Calu3 (cell line): ENCODE measurements at regions not wholly inside any gene's neighbourhood (a gene's known extent, or its start where the extent isn't known, plus 50 kb on each side); places are given as distances from the start of the nearest gene placed in this dataset.

Source experiments
- BruUV-seq: library from RNA; stranded (reverse); fragments of 400-500 nt; replicated peaks from 2 replicates; lab custom pipeline; 2021; lab: Mats Ljungman, UMichigan
- CTCF ChIA-PET: fragments of 300-600 bp; sonication (Branson Sonifier 250); formaldehyde crosslinking; loops from one replicate; lab custom pipeline; 2022; ENCODE audit warnings: antibody characterized with exemption; lab: Charles Lee
- DNase-seq: peaks from one replicate; pipeline ENCODE4 v3.0.0; 2022
- H3K27ac Mint-ChIP-seq: one replicate; pipeline ENCODE4 v1.8.0; 2022; ENCODE audit warnings: mixed read lengths; ENCODE audit not compliant: unreplicated experiment
- H3K27me3 Mint-ChIP-seq: one replicate; pipeline ENCODE4 v1.8.0; 2022; ENCODE audit warnings: mixed read lengths; ENCODE audit not compliant: unreplicated experiment
- H3K36me3 Mint-ChIP-seq: one replicate; pipeline ENCODE4 v1.8.0; 2022; ENCODE audit warnings: mild to moderate bottlenecking, moderate library complexity, mixed read lengths; ENCODE audit not compliant: insufficient read depth, unreplicated experiment
- H3K4me1 Mint-ChIP-seq: one replicate; pipeline ENCODE4 v1.8.0; 2022; ENCODE audit warnings: mild to moderate bottlenecking, low read depth, mixed read lengths; ENCODE audit not compliant: unreplicated experiment
- H3K4me3 Mint-ChIP-seq: one replicate; pipeline ENCODE4 v1.8.0; 2022; ENCODE audit warnings: mild to moderate bottlenecking, low read depth, moderate library complexity, mixed read lengths; ENCODE audit not compliant: unreplicated experiment
- H3K9me3 Mint-ChIP-seq: one replicate; pipeline ENCODE4 v1.8.0; 2022; ENCODE audit warnings: low read depth, mixed read lengths; ENCODE audit not compliant: unreplicated experiment
- intact Hi-C: fragments of 100-400 bp; cut with micrococcal nuclease; formaldehyde crosslinking; loops from one replicate; pipeline ENCODE4 v1.10.0; 2022; ENCODE audit not compliant: unreplicated experiment
- TF ChIP-seq, protein P1 (sequence below): fragments of 200-600 bp; IDR thresholded peaks from one replicate; pipeline ENCODE4 v1.8.0; 2022; ENCODE audit warnings: antibody characterized with exemption; ENCODE audit not compliant: unreplicated experiment

DNA sequence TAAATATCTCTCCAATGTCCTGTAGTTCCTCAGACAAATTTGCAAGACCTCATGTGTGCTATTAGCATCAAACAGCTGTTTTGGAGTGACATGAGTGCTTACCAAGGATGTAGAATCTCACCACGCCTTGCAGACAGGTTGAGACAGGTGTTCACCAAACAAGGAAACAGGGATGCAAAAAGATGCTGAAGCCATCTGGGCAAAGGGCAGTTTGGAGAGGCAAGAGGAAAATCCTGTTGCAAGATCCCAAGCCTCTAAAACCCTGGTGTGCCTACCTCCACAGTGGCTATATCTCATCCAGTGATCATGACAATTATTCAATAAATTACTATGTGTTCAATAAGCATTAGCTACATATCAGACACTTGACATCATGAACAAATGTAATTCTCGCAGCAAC, 373.7 kb downstream of the SOX9 start:
- Mint-ChIP-seq H3K4me1 (peaks cover 38% of the 10 kb centered on the region), H3K36me3 (peaks cover 18% of the 10 kb centered on the region), H3K27ac (no peak overlapping the region), H3K9me3 (peaks cover 4% of the 10 kb centered on the region), H3K27me3 (no peaks in the 10 kb centered on the region), H3K4me3 (no peak overlapping the region)
- CTCF ChIA-PET, result no interaction called here
- BruUV-seq, result no TSS peak
- TF ChIP-seq, protein P1, sequence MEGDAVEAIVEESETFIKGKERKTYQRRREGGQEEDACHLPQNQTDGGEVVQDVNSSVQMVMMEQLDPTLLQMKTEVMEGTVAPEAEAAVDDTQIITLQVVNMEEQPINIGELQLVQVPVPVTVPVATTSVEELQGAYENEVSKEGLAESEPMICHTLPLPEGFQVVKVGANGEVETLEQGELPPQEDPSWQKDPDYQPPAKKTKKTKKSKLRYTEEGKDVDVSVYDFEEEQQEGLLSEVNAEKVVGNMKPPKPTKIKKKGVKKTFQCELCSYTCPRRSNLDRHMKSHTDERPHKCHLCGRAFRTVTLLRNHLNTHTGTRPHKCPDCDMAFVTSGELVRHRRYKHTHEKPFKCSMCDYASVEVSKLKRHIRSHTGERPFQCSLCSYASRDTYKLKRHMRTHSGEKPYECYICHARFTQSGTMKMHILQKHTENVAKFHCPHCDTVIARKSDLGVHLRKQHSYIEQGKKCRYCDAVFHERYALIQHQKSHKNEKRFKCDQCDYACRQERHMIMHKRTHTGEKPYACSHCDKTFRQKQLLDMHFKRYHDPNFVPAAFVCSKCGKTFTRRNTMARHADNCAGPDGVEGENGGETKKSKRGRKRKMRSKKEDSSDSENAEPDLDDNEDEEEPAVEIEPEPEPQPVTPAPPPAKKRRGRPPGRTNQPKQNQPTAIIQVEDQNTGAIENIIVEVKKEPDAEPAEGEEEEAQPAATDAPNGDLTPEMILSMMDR, result no peak
- DNase-seq, result no peak
- intact Hi-C loops, result no loop called here

DNA sequence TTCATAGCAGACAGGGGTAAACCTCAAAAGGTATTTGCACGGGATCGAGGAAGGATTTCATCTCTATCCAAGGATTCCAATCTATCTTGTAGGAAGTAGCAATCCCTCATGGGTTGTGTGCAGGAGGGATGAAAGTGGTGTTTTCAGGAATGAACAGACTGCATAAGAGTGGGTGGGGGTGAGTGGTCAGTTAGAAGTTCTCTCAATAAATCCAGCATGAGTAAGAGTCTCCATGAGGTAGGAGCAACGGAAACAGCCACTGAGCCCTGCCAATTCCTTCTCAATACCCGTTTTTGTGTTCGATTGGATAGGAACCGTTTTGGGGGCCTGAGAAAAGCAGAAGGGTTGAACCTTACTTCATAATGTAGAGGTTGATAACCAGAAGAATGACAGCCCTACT, 375.6 kb downstream of the SOX9 start:
- Mint-ChIP-seq H3K9me3 (peaks cover 4% of the 10 kb centered on the region), H3K27me3 (no peaks in the 10 kb centered on the region), H3K4me1 (peaks cover 31% of the 10 kb centered on the region), H3K4me3 (no peak overlapping the region), H3K27ac (no peak overlapping the region), H3K36me3 (peaks cover 23% of the 10 kb centered on the region)
- TF ChIP-seq, protein P1, result no peak
- no peak for DNase-seq
- CTCF ChIA-PET, result no interaction called here
- intact Hi-C loops, result no loop called here
- no TSS peak for BruUV-seq

DNA sequence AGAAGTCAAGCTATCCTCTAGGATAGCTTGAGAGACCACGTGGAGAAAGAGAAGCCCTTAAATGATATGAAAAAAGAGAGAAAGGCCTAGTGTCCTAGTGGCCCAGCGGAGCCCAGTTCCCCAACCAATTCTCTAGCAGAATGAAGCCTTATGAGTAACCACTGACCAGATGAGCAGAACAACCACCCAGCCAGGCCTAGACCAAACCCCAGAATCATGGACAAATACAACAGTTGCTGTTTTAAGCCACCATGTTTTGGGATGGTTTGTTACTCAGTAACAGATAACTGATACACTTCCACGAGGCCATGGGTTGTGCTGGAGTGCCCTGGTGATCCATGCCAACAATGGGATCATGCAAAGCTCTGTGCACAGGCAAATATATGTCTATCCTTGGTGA, 377.1 kb downstream of the SOX9 start:
- CTCF ChIA-PET, result no interaction called here
- intact Hi-C loops, result no loop called here
- Mint-ChIP-seq H3K4me3 (no peak overlapping the region), H3K4me1 (peaks cover 46% of the 10 kb centered on the region), H3K36me3 (peaks cover 23% of the 10 kb centered on the region), H3K9me3 (peaks cover 4% of the 10 kb centered on the region), H3K27ac (no peak overlapping the region), H3K27me3 (no peaks in the 10 kb centered on the region)
- BruUV-seq, result no TSS peak
- DNase-seq, result no peak
- TF ChIP-seq, protein P1, result no peak

DNA sequence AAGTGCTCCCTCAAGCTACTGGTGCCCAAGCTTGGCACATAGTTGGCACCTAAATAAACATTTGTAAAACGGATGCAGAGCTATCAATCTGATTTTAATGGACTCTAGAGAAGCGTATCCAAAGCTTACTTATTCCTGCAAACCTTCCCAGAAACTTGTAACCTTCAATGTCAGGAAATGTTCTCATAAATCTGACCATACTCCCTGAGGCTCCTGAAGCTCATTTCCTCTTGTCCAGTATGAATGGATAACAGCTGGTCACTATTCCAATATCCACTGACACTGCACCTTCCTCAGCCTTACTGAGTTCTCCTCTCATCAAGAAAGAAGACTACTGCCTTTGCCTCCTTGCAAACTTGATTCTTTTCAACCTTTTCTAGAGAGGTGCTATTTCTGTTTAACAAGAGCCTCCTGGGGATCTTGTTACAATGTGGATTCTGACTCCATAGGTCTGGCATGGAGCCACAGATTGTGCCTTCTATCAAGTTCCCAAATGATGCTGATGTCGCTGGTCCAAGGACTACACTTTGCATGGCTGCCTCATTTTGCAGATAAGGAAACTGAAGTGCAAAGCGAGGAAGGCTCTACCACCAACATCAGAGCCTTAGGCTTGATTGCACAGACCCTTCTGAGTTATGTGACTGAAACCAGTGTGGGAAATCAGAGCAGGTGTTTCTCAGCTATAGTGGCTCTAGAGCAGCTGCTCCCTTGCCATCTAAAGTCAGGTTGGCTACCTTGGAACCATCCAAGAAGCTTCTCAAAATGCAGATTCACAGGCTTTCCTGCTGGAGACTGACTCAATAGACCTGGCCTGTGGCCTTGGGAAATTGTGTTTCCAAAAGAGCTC, 377.8 kb downstream of the SOX9 start:
- intact Hi-C loops, result no loop called here
- H3K27ac Mint-ChIP-seq, result no peak overlapping the region
- CTCF ChIA-PET, result interaction anchor here (0.6 kb wide), 1 partner anchor 116 kb away, joined by 3 read pairs; no protein-coding TSS in a partner anchor
- peaks cover 26% of the 10 kb centered on the region for H3K36me3 Mint-ChIP-seq
- H3K9me3 Mint-ChIP-seq, result peaks cover 4% of the 10 kb centered on the region
- DNase-seq, result no peak
- TF ChIP-seq, protein P1, result no peak
- H3K27me3 Mint-ChIP-seq, result no peaks in the 10 kb centered on the region
- H3K4me1 Mint-ChIP-seq, result peaks cover 52% of the 10 kb centered on the region
- BruUV-seq, result no TSS peak
- H3K4me3 Mint-ChIP-seq, result no peak overlapping the region
